ENCODE measurements at regions not wholly inside any gene's neighbourhood (a gene's known extent, or its start where the extent isn't known, plus 50 kb on each side); places are given as distances from the start of the nearest gene placed in this dataset.

DNA sequence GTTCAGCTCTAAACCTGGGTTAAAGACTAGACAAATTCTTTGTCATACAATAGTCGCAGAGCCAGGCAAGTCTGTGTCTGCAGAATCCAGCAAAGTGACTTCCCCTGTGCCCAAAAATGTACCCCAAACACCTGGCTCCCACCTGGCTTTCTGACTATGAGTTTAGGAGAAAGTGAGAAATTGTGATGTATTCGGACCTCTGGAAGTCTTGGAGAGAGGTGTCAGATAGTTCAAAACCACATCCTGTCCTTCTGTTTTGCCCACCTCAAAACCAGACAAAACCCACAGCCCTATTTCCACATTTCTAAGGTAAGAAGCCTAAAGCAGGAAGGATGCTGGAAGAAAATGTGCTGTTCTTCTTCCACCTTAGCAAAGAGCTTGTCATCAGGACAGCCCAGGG is 63.8 kb upstream of the CLMP start:
- H3K4me3 ChIP-seq = no peak overlapping the region
- H3K4me1 ChIP-seq = no peaks in the 10 kb centered on the region
- no peak for DNase-seq

GRCh38 chr11:123257370-123257769 is 62.3 kb upstream of the CLMP start:
- intact Hi-C loops (cut with DNase I) = no loop called here
- Histone ChIP-seq H3K9me3 (no peaks in the 10 kb centered on the region), H3K4me3 (no peak overlapping the region), H3K27me3 (no peaks in the 10 kb centered on the region), H3K36me3 (no peaks in the 10 kb centered on the region), H3K4me1 (no peaks in the 10 kb centered on the region), H3K27ac (no peak overlapping the region)
- DNase-seq = no peak
- ATAC-seq = no peak
- TF ChIP-seq, protein P1, sequence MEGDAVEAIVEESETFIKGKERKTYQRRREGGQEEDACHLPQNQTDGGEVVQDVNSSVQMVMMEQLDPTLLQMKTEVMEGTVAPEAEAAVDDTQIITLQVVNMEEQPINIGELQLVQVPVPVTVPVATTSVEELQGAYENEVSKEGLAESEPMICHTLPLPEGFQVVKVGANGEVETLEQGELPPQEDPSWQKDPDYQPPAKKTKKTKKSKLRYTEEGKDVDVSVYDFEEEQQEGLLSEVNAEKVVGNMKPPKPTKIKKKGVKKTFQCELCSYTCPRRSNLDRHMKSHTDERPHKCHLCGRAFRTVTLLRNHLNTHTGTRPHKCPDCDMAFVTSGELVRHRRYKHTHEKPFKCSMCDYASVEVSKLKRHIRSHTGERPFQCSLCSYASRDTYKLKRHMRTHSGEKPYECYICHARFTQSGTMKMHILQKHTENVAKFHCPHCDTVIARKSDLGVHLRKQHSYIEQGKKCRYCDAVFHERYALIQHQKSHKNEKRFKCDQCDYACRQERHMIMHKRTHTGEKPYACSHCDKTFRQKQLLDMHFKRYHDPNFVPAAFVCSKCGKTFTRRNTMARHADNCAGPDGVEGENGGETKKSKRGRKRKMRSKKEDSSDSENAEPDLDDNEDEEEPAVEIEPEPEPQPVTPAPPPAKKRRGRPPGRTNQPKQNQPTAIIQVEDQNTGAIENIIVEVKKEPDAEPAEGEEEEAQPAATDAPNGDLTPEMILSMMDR (IDR thresholded peaks at IDR 0.05) = no peak

More for the DNA sequence above, 63.8 kb upstream of the CLMP start:
- no peak for ATAC-seq
- intact Hi-C loops (cut with DNase I) = no loop called here
- no peaks in the 10 kb centered on the region for H3K36me3 ChIP-seq
- H3K9me3 ChIP-seq = no peaks in the 10 kb centered on the region
- TF ChIP-seq, protein P1 (IDR thresholded peaks at IDR 0.05) = no peak
- peaks cover 5% of the 10 kb centered on the region for H3K27me3 ChIP-seq
- H3K27ac ChIP-seq = no peak overlapping the region

GRCh38 chr11:123255909-123256308 is 60.9 kb upstream of the CLMP start:
- DNase-seq (no peak), ATAC-seq (no peak)
- TF ChIP-seq, protein P1 (IDR thresholded peaks at IDR 0.05) = no peak
- intact Hi-C loops (cut with DNase I) = no loop called here
- no peaks in the 10 kb centered on the region for H3K36me3 ChIP-seq
- no peak overlapping the region for H3K27ac ChIP-seq
- H3K4me3 ChIP-seq = no peak overlapping the region
- no peaks in the 10 kb centered on the region for H3K9me3 ChIP-seq
- no peaks in the 10 kb centered on the region for H3K27me3 ChIP-seq
- H3K4me1 ChIP-seq = no peaks in the 10 kb centered on the region

DNA sequence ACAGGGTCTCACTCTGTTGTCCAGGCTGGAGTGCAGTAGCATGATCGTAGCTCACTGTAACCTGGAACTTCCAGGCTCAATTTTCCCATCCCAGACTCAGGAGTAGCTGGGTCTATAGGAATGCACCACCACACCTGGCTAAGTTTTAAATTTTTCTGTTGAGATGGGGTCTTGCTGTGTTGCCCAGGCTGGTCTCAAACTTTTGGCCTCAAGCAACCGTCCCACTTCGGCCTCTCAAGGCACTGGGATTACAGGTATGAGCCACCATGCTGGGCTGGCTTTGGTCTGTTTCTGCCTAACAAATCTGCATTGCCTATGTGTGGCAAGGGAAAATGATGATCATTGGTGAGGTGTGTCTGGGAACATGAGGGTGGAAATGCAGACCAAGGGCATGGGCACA is 59.3 kb upstream of the CLMP start:
- H3K9me3 ChIP-seq = no peaks in the 10 kb centered on the region
- H3K27ac ChIP-seq = no peak overlapping the region
- H3K36me3 ChIP-seq = no peaks in the 10 kb centered on the region
- DNase-seq = no peak
- no peak for ATAC-seq
- no peaks in the 10 kb centered on the region for H3K27me3 ChIP-seq
- no peak overlapping the region for H3K4me3 ChIP-seq
- no peaks in the 10 kb centered on the region for H3K4me1 ChIP-seq
- intact Hi-C loops (cut with DNase I) = no loop called here
- TF ChIP-seq, protein P1 (IDR thresholded peaks at IDR 0.05) = no peak

- Histone ChIP-seq H3K4me1 (no peaks in the 10 kb centered on the region), H3K27ac (no peak overlapping the region), H3K27me3 (no peaks in the 10 kb centered on the region), H3K4me3 (no peak overlapping the region), H3K9me3 (no peaks in the 10 kb centered on the region), H3K36me3 (no peaks in the 10 kb centered on the region)
- DNase-seq = no peak
- TF ChIP-seq, protein P1 (IDR thresholded peaks at IDR 0.05) = no peak
- intact Hi-C loops (cut with DNase I) = no loop called here
- no peak for ATAC-seq
These were observed 58.9 kb upstream of the CLMP start for GRCh38 chr11:123253911-123254310.

- no peak for DNase-seq
- Histone ChIP-seq H3K9me3 (no peaks in the 10 kb centered on the region), H3K27ac (no peak overlapping the region), H3K36me3 (no peaks in the 10 kb centered on the region), H3K4me1 (no peaks in the 10 kb centered on the region), H3K4me3 (no peak overlapping the region), H3K27me3 (no peaks in the 10 kb centered on the region)
- intact Hi-C loops (cut with DNase I) = no loop called here
- no peak for ATAC-seq
- TF ChIP-seq, protein P1 (IDR thresholded peaks at IDR 0.05) = no peak
These were observed 58.2 kb upstream of the CLMP start for GRCh38 chr11:123253223-123253622.

Data from upper lobe of right lung (tissue), 1 donor.